Ovary (tissue), 7 donors: ENCODE measurements at regions not wholly inside any gene's neighbourhood (a gene's known extent, or its start where the extent isn't known, plus 50 kb on each side); places are given as distances from the start of the nearest gene placed in this dataset.
"Not testable (repeated sequence)": the region's sequence is repeated elsewhere in the genome, so short reads cannot be mapped to it uniquely, and the experiment has no call there.

ENCODE experiments used
- DNase-seq, 5 donors: peaks; one replicate each; pipeline ENCODE4 v3.0.0-alpha.2; 2019 to 2020
- H3K27ac ChIP-seq, 2 donors: fragments of 200-600 bp; one replicate each; pipeline versions ENCODE4 v1.5.1 to v1.8.0; 2019 to 2022
- H3K27me3 ChIP-seq: fragments of 200-600 bp; one replicate; pipeline ENCODE4 v1.8.0; 2022
- H3K36me3 ChIP-seq: fragments of 200-600 bp; sonication (generic); one replicate; pipeline ENCODE4 v1.5.1; 2019
- H3K4me1 ChIP-seq: one replicate; pipeline ENCODE4 v1.8.1; 2013; ENCODE audit warnings: mild to moderate bottlenecking, moderate library complexity; ENCODE audit not compliant: insufficient read depth
- H3K4me3 ChIP-seq: fragments of 200-600 bp; sonication (generic); one replicate; pipeline ENCODE4 v1.5.1; 2017
- H3K9me3 ChIP-seq, 2 donors: fragments of 200-600 bp in 1 of 2; sonication (generic) in 1 of 2; one replicate each; pipeline versions ENCODE4 v1.5.1 to v1.8.1; 2013 to 2019; ENCODE audit warnings: mild to moderate bottlenecking in 1 of 2, moderate library complexity in 1 of 2
- CTCF ChIP-seq, 3 donors: fragments of 450-650 bp in 2 of 3; fragments of 200-600 bp in 1 of 3; IDR thresholded peaks; one replicate each; pipeline versions ENCODE4 v1.5.1 to v1.8.0; 2016 to 2022; ENCODE audit warnings: antibody characterized with exemption in 3 of 3, mild to moderate bottlenecking in 1 of 3
- EP300 ChIP-seq: sonication (generic); formaldehyde crosslinking; IDR thresholded peaks from one replicate; pipeline ENCODE4 v1.6.1; 2017; ENCODE audit warnings: antibody characterized with exemption
- POLR2A ChIP-seq: fragments of 450-650 bp; IDR thresholded peaks from one replicate; pipeline ENCODE4 v1.6.1; 2017; ENCODE audit warnings: antibody characterized with exemption, mild to moderate bottlenecking, moderate library complexity
- WGBS, 3 donors: extraction: QIAGEN DNeasy Blood & Tissue Kit in 1 of 3; methylation state at CpG; one replicate each; pipeline versions ENCODE4 v1.1.5 to v1.1.7; 2013 to 2017; 5-methylcytosine and 5-hydroxymethylcytosine counted together
- intact Hi-C, 4 donors: fragments of 100-400 bp; cut with DNase I; formaldehyde crosslinking; loops; one replicate each; pipeline versions ENCODE4 v1.11.0 to v1.15.1; 2022 to 2023
- donor health status: DM: no; HTN: no; CAD: no; lungs with moderate emphysema.
- donor health status: DM: no; HTN: no; CAD: no.
- donor health status: Bipolar disorder and iron deficiency.
- donor health status: DM: no; HTN: no; CAD: no.
- donor health status: DM: yes; HTN: yes; CAD: no.

- intact Hi-C loops: no loop called here
Measured at GRCh38 chr10:100645613-100646392, 99.6 kb upstream of the PAX2 start.

GRCh38 chr10:100647928-100648327, 97.5 kb upstream of the PAX2 start:
- Histone ChIP-seq H3K27me3 (no peaks in the 10 kb centered on the region), H3K4me1 (no peaks in the 10 kb centered on the region), H3K4me3 (no peak overlapping the region), H3K9me3 (no peaks in the 10 kb centered on the region), H3K27ac (no peak overlapping the region), H3K36me3 (no peaks in the 10 kb centered on the region)
- WGBS, 3 donors: 84 to 98% (median 90%) methylated on average over 2 of the region's 2 CpGs
- intact Hi-C loops: no loop called here
- DNase-seq: no peak
- TF ChIP-seq EP300 (no peak), POLR2A (no peak), CTCF (IDR thresholded peaks at IDR 0.05) (no peak)

More at GRCh38 chr10:100645613-100646392, 99.6 kb upstream of the PAX2 start:
- Histone ChIP-seq H3K27ac (no peak overlapping the region), H3K4me1 (no peaks in the 10 kb centered on the region), H3K27me3 (no peaks in the 10 kb centered on the region), H3K36me3 (no peaks in the 10 kb centered on the region), H3K4me3 (no peak overlapping the region), H3K9me3 (no peaks in the 10 kb centered on the region)
- DNase-seq: no peak
- 20 to 29% (median 23%) methylated on average over 12 of the region's 12 CpGs for WGBS, 3 donors
- no peak for TF ChIP-seq POLR2A
- TF ChIP-seq CTCF (IDR thresholded peaks at IDR 0.05): no peak
- TF ChIP-seq EP300: no peak

GRCh38 chr10:100650693-100651092, 94.7 kb upstream of the PAX2 start:
- Histone ChIP-seq H3K36me3 (no peaks in the 10 kb centered on the region), H3K9me3 (no peaks in the 10 kb centered on the region), H3K4me3 (no peak overlapping the region), H3K27ac (no peak overlapping the region), H3K4me1 (no peaks in the 10 kb centered on the region), H3K27me3 (no peaks in the 10 kb centered on the region)
- DNase-seq: no peak
- intact Hi-C loops: no loop called here
- no peak for TF ChIP-seq EP300
- no peak for TF ChIP-seq CTCF (IDR thresholded peaks at IDR 0.05)
- TF ChIP-seq POLR2A: no peak
- 73 to 83% (median 75%) methylated on average over 7 of the region's 7 CpGs for WGBS, 3 donors

- WGBS, 3 donors: 84 to 97% (median 93%) methylated on average over 3 of the region's 3 CpGs
- H3K36me3 ChIP-seq, intact Hi-C loops, H3K27ac ChIP-seq, DNase-seq, H3K27me3 ChIP-seq, H3K4me1 ChIP-seq, H3K4me3 ChIP-seq, H3K9me3 ChIP-seq: not testable (repeated sequence)
Measured at GRCh38 chr10:100651099-100651498, 94.3 kb upstream of the PAX2 start.

- DNase-seq: no peak
- no peak for TF ChIP-seq CTCF (IDR thresholded peaks at IDR 0.05)
- no peak for TF ChIP-seq EP300
- no peak for TF ChIP-seq POLR2A
- no peak overlapping the region for H3K27ac ChIP-seq
- H3K4me1 ChIP-seq: no peaks in the 10 kb centered on the region
- H3K27me3 ChIP-seq: no peaks in the 10 kb centered on the region
- intact Hi-C loops: no loop called here
- H3K9me3 ChIP-seq: no peaks in the 10 kb centered on the region
- H3K36me3 ChIP-seq: no peaks in the 10 kb centered on the region
- WGBS, 3 donors: 83 to 92% (median 83%) methylated on average over 4 to 5 of the region's 6 CpGs
- no peak overlapping the region for H3K4me3 ChIP-seq
Measured at GRCh38 chr10:100651916-100652315, 93.5 kb upstream of the PAX2 start.
